CD14-positive monocyte (primary cell): ENCODE measurements at regions not wholly inside any gene's neighbourhood (a gene's known extent, or its start where the extent isn't known, plus 50 kb on each side); places are given as distances from the start of the nearest gene placed in this dataset.

ENCODE experiments used
- DNase-seq, 3 donors: peaks; one replicate each; pipeline ENCODE4 v3.0.0-alpha.2; 2011 to 2022
- H2AFZ ChIP-seq: 2 replicates; pipeline ENCODE4 v1.6.0; 2012; ENCODE audit warnings: mild to moderate bottlenecking, low read depth, low read length, inconsistent platforms; ENCODE audit not compliant: insufficient read depth, poor library complexity, severe bottlenecking
- H3K27ac ChIP-seq, 2 donors: 1 replicate in 1 of 2; 2 replicates in 1 of 2; pipeline ENCODE4 v1.5.1; 2012 to 2013; ENCODE audit warnings: low read length in 2 of 2, control low read depth in 1 of 2, inconsistent platforms in 1 of 2, low read depth in 1 of 2, mild to moderate bottlenecking in 1 of 2
- H3K27me3 ChIP-seq, 2 donors: one replicate each; pipeline versions ENCODE4 v1.6.0 to v1.6.1; 2011 to 2013; ENCODE audit warnings: low read length in 2 of 2; ENCODE audit not compliant: control insufficient read depth in 2 of 2, insufficient read depth in 2 of 2
- H3K36me3 ChIP-seq, 2 donors: replicated peaks in 1 of 2; 1 replicate in 1 of 2; 2 replicates in 1 of 2; pipeline versions ENCODE4 v1.5.1 to v1.6.1; 2012 to 2013; ENCODE audit warnings: low read length in 2 of 2, control low read depth in 1 of 2, inconsistent platforms in 1 of 2, mild to moderate bottlenecking in 1 of 2; ENCODE audit not compliant: insufficient read depth in 2 of 2, control insufficient read depth in 1 of 2
- H3K4me1 ChIP-seq, 2 donors: 1 replicate in 1 of 2; 2 replicates in 1 of 2; pipeline versions ENCODE4 v1.5.1 to v1.6.1; 2012 to 2013; ENCODE audit warnings: low read length in 2 of 2, control low read depth in 1 of 2, inconsistent platforms in 1 of 2, mild to moderate bottlenecking in 1 of 2, moderate library complexity in 1 of 2; ENCODE audit not compliant: insufficient read depth in 2 of 2, control insufficient read depth in 1 of 2
- H3K4me2 ChIP-seq: replicated peaks from 2 replicates; pipeline ENCODE3; 2012; ENCODE audit warnings: low read length, moderate library complexity, mild to moderate bottlenecking; ENCODE audit not compliant: poor library complexity, severe bottlenecking; ENCODE audit errors: extremely low read depth
- H3K4me3 ChIP-seq, 3 experiments: fragments of 200-600 bp in 1 of 3; sonication (generic) in 1 of 3; replicated peaks in 1 of 3; 1 replicate in 2 of 3; 2 replicates in 1 of 3; pipeline ENCODE4 v1.5.1; 2011 to 2013; ENCODE audit warnings: low read length in 3 of 3, mild to moderate bottlenecking in 3 of 3, control low read depth in 2 of 3, low read depth in 2 of 3, inconsistent platforms in 1 of 3, moderate library complexity in 1 of 3
- H3K79me2 ChIP-seq: 2 replicates; pipeline ENCODE4 v1.6.0; 2012; ENCODE audit warnings: mild to moderate bottlenecking, control low read depth, inconsistent platforms, low read length, moderate library complexity; ENCODE audit not compliant: insufficient read depth
- H3K9ac ChIP-seq: 2 replicates; pipeline ENCODE4 v1.6.0; 2017; ENCODE audit warnings: low read length, mild to moderate bottlenecking; ENCODE audit not compliant: insufficient read depth, poor library complexity, severe bottlenecking
- H3K9me3 ChIP-seq, 2 donors: replicated peaks in 1 of 2; 1 replicate in 1 of 2; 2 replicates in 1 of 2; pipeline versions ENCODE4 v1.5.1 to v1.6.1; 2012 to 2013; ENCODE audit warnings: low read length in 2 of 2, control low read depth in 1 of 2; ENCODE audit not compliant: control insufficient read depth in 1 of 2, insufficient read depth in 1 of 2
- H4K20me1 ChIP-seq: 2 replicates; pipeline ENCODE4 v1.6.0; 2012; ENCODE audit warnings: mild to moderate bottlenecking, low read length, control low read depth, moderate library complexity; ENCODE audit not compliant: insufficient read depth
- H3K27ac Mint-ChIP-seq, 7 donors: one replicate each; pipeline ENCODE4 v1.8.0; 2020; ENCODE audit warnings: mild to moderate bottlenecking in 7 of 7, mixed read lengths in 7 of 7, moderate library complexity in 6 of 7, inconsistent platforms in 2 of 7
- H3K27me3 Mint-ChIP-seq, 3 donors: one replicate each; pipeline ENCODE4 v1.8.0; 2021 to 2022; ENCODE audit warnings: low read depth in 3 of 3, mild to moderate bottlenecking in 3 of 3, mixed read lengths in 3 of 3, moderate library complexity in 3 of 3, inconsistent platforms in 1 of 3
- H3K36me3 Mint-ChIP-seq, 2 donors: one replicate each; pipeline ENCODE4 v1.8.0; 2020; ENCODE audit warnings: mixed read lengths in 2 of 2, inconsistent platforms in 1 of 2, mild to moderate bottlenecking in 1 of 2
- H3K4me1 Mint-ChIP-seq: one replicate; pipeline ENCODE4 v1.8.0; 2020; ENCODE audit warnings: mild to moderate bottlenecking, mixed read lengths
- H3K4me3 Mint-ChIP-seq, 2 donors: one replicate each; pipeline ENCODE4 v1.8.0; 2020; ENCODE audit warnings: mild to moderate bottlenecking in 2 of 2, mixed read lengths in 2 of 2, moderate library complexity in 1 of 2
- H3K9me3 Mint-ChIP-seq, 7 donors: one replicate each; pipeline ENCODE4 v1.8.0; 2020 to 2022; ENCODE audit warnings: mixed read lengths in 7 of 7, mild to moderate bottlenecking in 6 of 7, moderate library complexity in 6 of 7, inconsistent platforms in 2 of 7
- WGBS: methylation state at CpG from one replicate; pipeline ENCODE4 v1.1.5; 2013; ENCODE audit warnings: missing lambda C conversion rate; ENCODE audit not compliant: insufficient coverage; 5-methylcytosine and 5-hydroxymethylcytosine counted together
- intact Hi-C, 2 donors: fragments of 100-400 bp; cut with micrococcal nuclease; formaldehyde crosslinking; loops; one replicate each; pipeline versions ENCODE4 v1.15.0 to v1.15.1; 2023
- TF ChIP-seq, protein P1 (sequence below): fragments of 200-600 bp; IDR thresholded peaks from one replicate; pipeline ENCODE4 v1.8.0; 2022; ENCODE audit warnings: antibody characterized with exemption, mild to moderate bottlenecking

DNA sequence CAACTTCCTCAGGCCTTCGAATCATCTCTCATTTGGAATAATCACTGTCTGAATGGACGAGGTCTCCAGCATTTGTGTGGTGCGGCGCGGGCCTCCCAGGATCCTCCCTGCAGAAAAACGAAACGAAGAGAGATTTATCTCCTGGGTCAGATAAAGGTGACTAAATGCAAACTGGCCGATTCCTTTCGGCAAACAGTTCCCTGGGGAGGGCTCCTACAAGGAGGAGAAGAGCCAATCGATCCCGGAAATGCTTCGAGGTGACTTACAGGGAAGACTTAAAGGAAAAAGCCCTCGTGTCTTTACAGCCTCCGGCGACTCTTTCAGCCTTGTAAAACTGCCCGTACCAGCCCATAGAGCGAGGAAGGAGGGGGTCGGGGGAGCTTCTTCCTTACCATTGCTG is 126.5 kb downstream of the MIAT start:
- H3K4me3 ChIP-seq, result no peak overlapping the region
- no peaks in the 10 kb centered on the region for H3K27me3 ChIP-seq
- no peak overlapping the region for H3K9ac ChIP-seq
- TF ChIP-seq, protein P1, sequence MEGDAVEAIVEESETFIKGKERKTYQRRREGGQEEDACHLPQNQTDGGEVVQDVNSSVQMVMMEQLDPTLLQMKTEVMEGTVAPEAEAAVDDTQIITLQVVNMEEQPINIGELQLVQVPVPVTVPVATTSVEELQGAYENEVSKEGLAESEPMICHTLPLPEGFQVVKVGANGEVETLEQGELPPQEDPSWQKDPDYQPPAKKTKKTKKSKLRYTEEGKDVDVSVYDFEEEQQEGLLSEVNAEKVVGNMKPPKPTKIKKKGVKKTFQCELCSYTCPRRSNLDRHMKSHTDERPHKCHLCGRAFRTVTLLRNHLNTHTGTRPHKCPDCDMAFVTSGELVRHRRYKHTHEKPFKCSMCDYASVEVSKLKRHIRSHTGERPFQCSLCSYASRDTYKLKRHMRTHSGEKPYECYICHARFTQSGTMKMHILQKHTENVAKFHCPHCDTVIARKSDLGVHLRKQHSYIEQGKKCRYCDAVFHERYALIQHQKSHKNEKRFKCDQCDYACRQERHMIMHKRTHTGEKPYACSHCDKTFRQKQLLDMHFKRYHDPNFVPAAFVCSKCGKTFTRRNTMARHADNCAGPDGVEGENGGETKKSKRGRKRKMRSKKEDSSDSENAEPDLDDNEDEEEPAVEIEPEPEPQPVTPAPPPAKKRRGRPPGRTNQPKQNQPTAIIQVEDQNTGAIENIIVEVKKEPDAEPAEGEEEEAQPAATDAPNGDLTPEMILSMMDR, result no peak
- intact Hi-C loops, result no loop called here
- H3K4me1 ChIP-seq, result no peaks in the 10 kb centered on the region
- no peak overlapping the region for H3K4me2 ChIP-seq
- DNase-seq, result no peak
- no peaks in the 10 kb centered on the region for H4K20me1 ChIP-seq
- no peak overlapping the region for H3K27ac ChIP-seq
- no peak overlapping the region for H3K27ac Mint-ChIP-seq
- no peaks in the 10 kb centered on the region for H3K27me3 Mint-ChIP-seq
- 96% methylated on average over 18 of the region's 18 CpGs for WGBS
- peaks cover 13 to 56% of the 10 kb centered on the region in 2 donors for H3K36me3 ChIP-seq
- no peak overlapping the region for H2AFZ ChIP-seq
- peaks cover 3% of the 10 kb centered on the region for H3K4me1 Mint-ChIP-seq
- H3K4me3 Mint-ChIP-seq, result no peak overlapping the region
- H3K9me3 ChIP-seq, result peaks cover 4% of the 10 kb centered on the region in 2 donors
- peaks cover 55 to 56% of the 10 kb centered on the region in 2 donors for H3K36me3 Mint-ChIP-seq
- peaks cover 2 to 8% (median 5%) of the 10 kb centered on the region in 7 donors for H3K9me3 Mint-ChIP-seq
- H3K79me2 ChIP-seq, result no peaks in the 10 kb centered on the region

DNA sequence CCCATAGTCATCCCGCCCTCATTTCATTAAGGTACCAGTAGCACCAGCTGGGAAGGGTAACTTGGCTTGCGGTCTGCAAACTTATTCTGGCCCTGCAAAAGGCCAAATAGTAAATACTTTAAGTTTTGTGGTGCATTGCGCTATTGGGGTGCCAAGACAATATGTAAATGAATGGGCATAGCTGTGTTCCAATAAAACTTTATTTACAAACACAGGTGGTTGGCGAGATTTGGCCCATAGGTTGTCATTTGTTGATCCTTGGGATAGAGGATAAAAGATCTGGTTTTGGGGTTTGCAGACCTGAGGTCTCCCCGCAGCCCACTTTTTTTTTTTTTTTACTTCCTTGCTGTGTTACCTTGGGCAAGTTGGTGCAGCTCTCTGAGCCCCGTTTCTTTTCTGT is 127.4 kb downstream of the MIAT start:
- TF ChIP-seq, protein P1, result no peak

More for the DNA sequence above, 127.4 kb downstream of the MIAT start:
- no peaks in the 10 kb centered on the region for H4K20me1 ChIP-seq
- no peaks in the 10 kb centered on the region for H3K27me3 ChIP-seq
- H3K4me3 ChIP-seq, result no peak overlapping the region
- no peak overlapping the region for H3K9ac ChIP-seq
- intact Hi-C loops, result no loop called here
- peaks cover 49 to 50% of the 10 kb centered on the region in 2 donors for H3K36me3 Mint-ChIP-seq
- no peak for DNase-seq
- H3K36me3 ChIP-seq, result peaks cover 8 to 47% of the 10 kb centered on the region in 2 donors
- H3K4me1 ChIP-seq, result no peaks in the 10 kb centered on the region
- no peak overlapping the region for H3K27ac Mint-ChIP-seq
- peaks cover 3% of the 10 kb centered on the region for H3K4me1 Mint-ChIP-seq
- H3K27ac ChIP-seq, result no peak overlapping the region
- peaks cover under 1 to 2% (median 2%) of the 10 kb centered on the region in 7 donors for H3K9me3 Mint-ChIP-seq
- 100% methylated on average over 1 of the region's 6 CpGs for WGBS
- H3K27me3 Mint-ChIP-seq, result no peaks in the 10 kb centered on the region
- H3K4me3 Mint-ChIP-seq, result no peak overlapping the region
- H3K4me2 ChIP-seq, result no peak overlapping the region
- H3K9me3 ChIP-seq, result peaks cover under 1 to 2% of the 10 kb centered on the region in 2 donors
- no peaks in the 10 kb centered on the region for H3K79me2 ChIP-seq
- no peak overlapping the region for H2AFZ ChIP-seq
